ENCODE measurements at regions not wholly inside any gene's neighbourhood (a gene's known extent, or its start where the extent isn't known, plus 50 kb on each side); places are given as distances from the start of the nearest gene placed in this dataset.
"Not testable (repeated sequence)": the region's sequence is repeated elsewhere in the genome, so short reads cannot be mapped to it uniquely, and the experiment has no call there.

- H3K27me3 Mint-ChIP-seq (ENCODE audit: low read depth) = peaks cover 14% of the 10 kb centered on the region
- H3K4me3 Mint-ChIP-seq (ENCODE audit: low read depth) = no peak overlapping the region
- intact Hi-C loops (cut with micrococcal nuclease) = no loop called here
- H3K27ac Mint-ChIP-seq = no peak overlapping the region
- H3K36me3 Mint-ChIP-seq (ENCODE audit: low read depth) = no peaks in the 10 kb centered on the region
- peaks cover 5% of the 10 kb centered on the region for H3K4me1 Mint-ChIP-seq (ENCODE audit: low read depth)
- no peak for DNase-seq (ENCODE audit: low spot score)
- H3K9me3 Mint-ChIP-seq = no peaks in the 10 kb centered on the region
Observed at GRCh38 chr2:100741880-100742276, 78.1 kb upstream of the NPAS2 start.

- no peak overlapping the region for H3K27ac Mint-ChIP-seq
- H3K36me3 Mint-ChIP-seq (ENCODE audit: low read depth) = no peaks in the 10 kb centered on the region
- H3K27me3 Mint-ChIP-seq (ENCODE audit: low read depth) = peaks cover 14% of the 10 kb centered on the region
- no peaks in the 10 kb centered on the region for H3K9me3 Mint-ChIP-seq
- DNase-seq (ENCODE audit: low spot score) = no peak
- H3K4me3 Mint-ChIP-seq (ENCODE audit: low read depth) = no peak overlapping the region
- peaks cover 5% of the 10 kb centered on the region for H3K4me1 Mint-ChIP-seq (ENCODE audit: low read depth)
- intact Hi-C loops (cut with micrococcal nuclease) = no loop called here
Observed at GRCh38 chr2:100742277-100743254, 77.4 kb upstream of the NPAS2 start.

GRCh38 chr2:100743741-100744140, 76.2 kb upstream of the NPAS2 start:
- no peak for DNase-seq (ENCODE audit: low spot score)
- Mint-ChIP-seq H3K4me1 (ENCODE audit: low read depth) (peaks cover 5% of the 10 kb centered on the region), H3K9me3 (no peaks in the 10 kb centered on the region), H3K27me3 (ENCODE audit: low read depth) (peaks cover 10% of the 10 kb centered on the region), H3K4me3 (ENCODE audit: low read depth) (no peak overlapping the region), H3K27ac (no peak overlapping the region), H3K36me3 (ENCODE audit: low read depth) (no peaks in the 10 kb centered on the region)
- intact Hi-C loops (cut with micrococcal nuclease) = no loop called here

- intact Hi-C loops (cut with micrococcal nuclease) = no loop called here
- H3K9me3 Mint-ChIP-seq = no peaks in the 10 kb centered on the region
Observed at GRCh38 chr2:100744184-100744583, 75.8 kb upstream of the NPAS2 start.

GRCh38 chr2:100744589-100744988, 75.3 kb upstream of the NPAS2 start:
- H3K4me1 Mint-ChIP-seq (ENCODE audit: low read depth) = peaks cover 5% of the 10 kb centered on the region
- H3K4me3 Mint-ChIP-seq (ENCODE audit: low read depth) = no peak overlapping the region
- H3K36me3 Mint-ChIP-seq (ENCODE audit: low read depth) = no peaks in the 10 kb centered on the region
- H3K27ac Mint-ChIP-seq = no peak overlapping the region
- no peak for DNase-seq (ENCODE audit: low spot score)
- peaks cover 12% of the 10 kb centered on the region for H3K27me3 Mint-ChIP-seq (ENCODE audit: low read depth)
- no peaks in the 10 kb centered on the region for H3K9me3 Mint-ChIP-seq
- intact Hi-C loops (cut with micrococcal nuclease) = no loop called here

More at GRCh38 chr2:100744184-100744583, 75.8 kb upstream of the NPAS2 start:
- DNase-seq (ENCODE audit: low spot score) = no peak
- Mint-ChIP-seq H3K36me3 (ENCODE audit: low read depth) (no peaks in the 10 kb centered on the region), H3K4me3 (ENCODE audit: low read depth) (no peak overlapping the region), H3K4me1 (ENCODE audit: low read depth) (peaks cover 5% of the 10 kb centered on the region), H3K27me3 (ENCODE audit: low read depth) (peaks cover 10% of the 10 kb centered on the region), H3K27ac (no peak overlapping the region)

- Mint-ChIP-seq H3K27me3 (ENCODE audit: low read depth) (peaks cover 16% of the 10 kb centered on the region), H3K4me3 (ENCODE audit: low read depth) (no peak overlapping the region), H3K27ac (no peak overlapping the region), H3K36me3 (ENCODE audit: low read depth) (no peaks in the 10 kb centered on the region), H3K4me1 (ENCODE audit: low read depth) (peaks cover 5% of the 10 kb centered on the region), H3K9me3 (no peaks in the 10 kb centered on the region)
- DNase-seq (ENCODE audit: low spot score) = no peak
- intact Hi-C loops (cut with micrococcal nuclease) = no loop called here
Observed at GRCh38 chr2:100745604-100746003, 74.3 kb upstream of the NPAS2 start.

- no peak overlapping the region for H3K27ac Mint-ChIP-seq
- H3K27me3 Mint-ChIP-seq (ENCODE audit: low read depth) = peaks cover 21% of the 10 kb centered on the region
- H3K4me3 Mint-ChIP-seq (ENCODE audit: low read depth) = no peak overlapping the region
- no peaks in the 10 kb centered on the region for H3K9me3 Mint-ChIP-seq
- H3K4me1 Mint-ChIP-seq (ENCODE audit: low read depth) = no peaks in the 10 kb centered on the region
- no peaks in the 10 kb centered on the region for H3K36me3 Mint-ChIP-seq (ENCODE audit: low read depth)
- no peak for DNase-seq (ENCODE audit: low spot score)
- intact Hi-C loops (cut with micrococcal nuclease) = no loop called here
Observed at GRCh38 chr2:100747551-100747950, 72.4 kb upstream of the NPAS2 start.

GRCh38 chr2:100747996-100748615, 71.8 kb upstream of the NPAS2 start:
- Mint-ChIP-seq H3K27me3 (ENCODE audit: low read depth) (peaks cover 21% of the 10 kb centered on the region), H3K36me3 (ENCODE audit: low read depth) (no peaks in the 10 kb centered on the region), H3K4me1 (ENCODE audit: low read depth) (no peaks in the 10 kb centered on the region), H3K9me3 (no peaks in the 10 kb centered on the region), H3K4me3 (ENCODE audit: low read depth) (no peak overlapping the region), H3K27ac (no peak overlapping the region)
- DNase-seq (ENCODE audit: low spot score) = no peak
- intact Hi-C loops (cut with micrococcal nuclease) = no loop called here

GRCh38 chr2:100748673-100749072, 71.3 kb upstream of the NPAS2 start:
- no peaks in the 10 kb centered on the region for H3K4me1 Mint-ChIP-seq (ENCODE audit: low read depth)
- no peaks in the 10 kb centered on the region for H3K9me3 Mint-ChIP-seq
- H3K36me3 Mint-ChIP-seq (ENCODE audit: low read depth) = no peaks in the 10 kb centered on the region
- H3K4me3 Mint-ChIP-seq (ENCODE audit: low read depth) = no peak overlapping the region
- peaks cover 22% of the 10 kb centered on the region for H3K27me3 Mint-ChIP-seq (ENCODE audit: low read depth)
- intact Hi-C loops (cut with micrococcal nuclease) = no loop called here
- H3K27ac Mint-ChIP-seq = no peak overlapping the region
- no peak for DNase-seq (ENCODE audit: low spot score)

- H3K36me3 Mint-ChIP-seq (ENCODE audit: low read depth) = no peaks in the 10 kb centered on the region
- intact Hi-C loops (cut with micrococcal nuclease) = no loop called here
- peaks cover 24% of the 10 kb centered on the region for H3K27me3 Mint-ChIP-seq (ENCODE audit: low read depth)
- H3K4me1 Mint-ChIP-seq (ENCODE audit: low read depth) = no peaks in the 10 kb centered on the region
- H3K9me3 Mint-ChIP-seq = no peaks in the 10 kb centered on the region
- no peak overlapping the region for H3K4me3 Mint-ChIP-seq (ENCODE audit: low read depth)
- no peak overlapping the region for H3K27ac Mint-ChIP-seq
- DNase-seq (ENCODE audit: low spot score) = no peak
Observed at GRCh38 chr2:100749771-100750542, 70.0 kb upstream of the NPAS2 start.

GRCh38 chr2:100751871-100752625, 67.9 kb upstream of the NPAS2 start:
- H3K27ac Mint-ChIP-seq; H3K4me1 Mint-ChIP-seq (ENCODE audit: low read depth); DNase-seq (ENCODE audit: low spot score); H3K9me3 Mint-ChIP-seq; H3K4me3 Mint-ChIP-seq (ENCODE audit: low read depth); H3K36me3 Mint-ChIP-seq (ENCODE audit: low read depth); intact Hi-C loops (cut with micrococcal nuclease): not testable (repeated sequence)
- peaks cover 28% of the 10 kb centered on the region for H3K27me3 Mint-ChIP-seq (ENCODE audit: low read depth)

GRCh38 chr2:100752628-100753333, 67.2 kb upstream of the NPAS2 start:
- H3K27ac Mint-ChIP-seq = no peak overlapping the region
- H3K27me3 Mint-ChIP-seq (ENCODE audit: low read depth) = peaks cover 28% of the 10 kb centered on the region
- no peaks in the 10 kb centered on the region for H3K36me3 Mint-ChIP-seq (ENCODE audit: low read depth)
- DNase-seq (ENCODE audit: low spot score) = no peak
- no peaks in the 10 kb centered on the region for H3K4me1 Mint-ChIP-seq (ENCODE audit: low read depth)
- intact Hi-C loops (cut with micrococcal nuclease) = no loop called here
- H3K9me3 Mint-ChIP-seq = no peaks in the 10 kb centered on the region
- no peak overlapping the region for H3K4me3 Mint-ChIP-seq (ENCODE audit: low read depth)
